GM23338 (cell line): ENCODE measurements at regions not wholly inside any gene's neighbourhood (a gene's known extent, or its start where the extent isn't known, plus 50 kb on each side); places are given as distances from the start of the nearest gene placed in this dataset.

Experiments used
- ATAC-seq: fragments of 200-7000 bp; cut with Tn5 transposase; 3 replicates; pipeline ENCODE4 v1.9.1; 2020
- DNase-seq: peaks from one replicate; pipeline ENCODE4 v3.0.0-alpha.2; 2015; ENCODE audit warnings: low spot score
- H2AFZ ChIP-seq: fragments of 200-600 bp; sonication (generic); 2 replicates; pipeline ENCODE4 v1.8.0; 2016; ENCODE audit warnings: antibody characterized with exemption, mild to moderate bottlenecking, moderate library complexity
- H3F3A ChIP-seq: fragments of 200-600 bp; sonication (generic); replicated peaks from 2 replicates; pipeline ENCODE4 v1.8.0; 2017; ENCODE audit warnings: antibody characterized with exemption, mixed run types, low read depth
- H3K27ac ChIP-seq: fragments of 200-600 bp; sonication (generic); 2 replicates; pipeline ENCODE4 v1.6.1; 2016; ENCODE audit warnings: low read depth
- H3K27me3 ChIP-seq: fragments of 200-600 bp; sonication (generic); 2 replicates; pipeline ENCODE4 v1.8.0; 2016; ENCODE audit warnings: mild to moderate bottlenecking, mixed run types, moderate library complexity; ENCODE audit not compliant: insufficient read depth
- H3K36me3 ChIP-seq: fragments of 200-600 bp; sonication (generic); 2 replicates; pipeline ENCODE4 v1.8.0; 2016; ENCODE audit warnings: mild to moderate bottlenecking; ENCODE audit not compliant: insufficient read depth
- H3K4me1 ChIP-seq: fragments of 200-600 bp; sonication (generic); 2 replicates; pipeline ENCODE4 v1.8.0; 2016; ENCODE audit warnings: mild to moderate bottlenecking, moderate library complexity; ENCODE audit not compliant: insufficient read depth
- H3K4me2 ChIP-seq: fragments of 200-600 bp; sonication (generic); 2 replicates; pipeline ENCODE4 v1.7.1; 2017; ENCODE audit warnings: mixed run types
- H3K4me3 ChIP-seq: fragments of 200-600 bp; sonication (generic); 2 replicates; pipeline ENCODE4 v1.6.1; 2016; ENCODE audit warnings: mixed run types
- H3K79me2 ChIP-seq: fragments of 200-600 bp; sonication (generic); replicated peaks from 2 replicates; pipeline ENCODE4 v1.8.0; 2017; ENCODE audit warnings: mild to moderate bottlenecking; ENCODE audit not compliant: insufficient read depth
- H3K9me2 ChIP-seq: fragments of 200-600 bp; sonication (generic); 2 replicates; pipeline ENCODE4 v1.8.0; 2017; ENCODE audit not compliant: insufficient read depth
- H4K20me1 ChIP-seq: fragments of 200-600 bp; sonication (generic); replicated peaks from 2 replicates; pipeline ENCODE4 v1.8.0; 2017; ENCODE audit warnings: mild to moderate bottlenecking; ENCODE audit not compliant: insufficient read depth
- H3K27ac Mint-ChIP-seq: 2 replicates; pipeline ENCODE4 v1.8.0; 2020; ENCODE audit warnings: inconsistent platforms, mild to moderate bottlenecking, moderate library complexity, mixed read lengths
- H3K27me3 Mint-ChIP-seq: 3 replicates; pipeline ENCODE4 v1.8.0; 2022; ENCODE audit warnings: low read depth, mild to moderate bottlenecking, moderate library complexity, mixed read lengths, inconsistent platforms; ENCODE audit not compliant: insufficient read depth, poor library complexity
- H3K36me3 Mint-ChIP-seq: 3 replicates; pipeline ENCODE4 v1.8.0; 2021; ENCODE audit warnings: low read depth, mild to moderate bottlenecking, inconsistent platforms, moderate library complexity, mixed read lengths
- H3K4me1 Mint-ChIP-seq: 3 replicates; pipeline ENCODE4 v1.8.0; 2020; ENCODE audit warnings: mild to moderate bottlenecking, inconsistent platforms, mixed read lengths
- H3K4me3 Mint-ChIP-seq: 3 replicates; pipeline ENCODE4 v1.8.0; 2021; ENCODE audit warnings: moderate library complexity, mild to moderate bottlenecking, inconsistent platforms, mixed read lengths
- H3K9me3 Mint-ChIP-seq: 3 replicates; pipeline ENCODE4 v1.8.0; 2020; ENCODE audit warnings: moderate library complexity, mild to moderate bottlenecking, inconsistent platforms, mixed read lengths
- CREB1 ChIP-seq: fragments of 250-450 bp; sonication (Bioruptor Pico); IDR thresholded peaks from 2 replicates; pipeline ENCODE4 v1.5.0; 2020; ENCODE audit warnings: low read depth, mild to moderate bottlenecking, moderate library complexity
- ETS1 ChIP-seq: IDR thresholded peaks from 2 replicates; pipeline ENCODE4 v1.6.1; 2016; ENCODE audit warnings: antibody characterized with exemption
- EZH2 ChIP-seq: fragments of 200-600 bp; sonication (generic); IDR thresholded peaks from one replicate; pipeline ENCODE4 v1.8.0; 2017; ENCODE audit warnings: antibody characterized with exemption, mild to moderate bottlenecking, low read depth; ENCODE audit not compliant: unreplicated experiment
- EZH2phosphoT487 ChIP-seq: fragments of 200-600 bp; sonication (generic); IDR thresholded peaks from one replicate; pipeline ENCODE4 v1.8.1; 2018; ENCODE audit warnings: antibody characterized with exemption; ENCODE audit not compliant: unreplicated experiment
- JUNB ChIP-seq: IDR thresholded peaks from one replicate; pipeline ENCODE4 v1.6.1; 2016; ENCODE audit warnings: antibody characterized with exemption; ENCODE audit not compliant: unreplicated experiment
- NANOG ChIP-seq: IDR thresholded peaks from 2 replicates; pipeline ENCODE4 v1.6.1; 2016; ENCODE audit warnings: antibody characterized with exemption, borderline replicate concordance
- POLR2AphosphoS5 ChIP-seq: IDR thresholded peaks from 2 replicates; pipeline ENCODE4 v1.6.1; 2016; ENCODE audit warnings: antibody characterized with exemption, low read depth
- REST ChIP-seq: IDR thresholded peaks from one replicate; pipeline ENCODE4 v1.6.1; 2018; ENCODE audit warnings: antibody characterized with exemption; ENCODE audit not compliant: unreplicated experiment
- STAT1 ChIP-seq: IDR thresholded peaks from one replicate; pipeline ENCODE4 v1.6.1; 2016; ENCODE audit warnings: antibody characterized with exemption; ENCODE audit not compliant: unreplicated experiment
- ZNF114 ChIP-seq: fragments of 250-450 bp; sonication (Bioruptor Pico); IDR thresholded peaks from 2 replicates; pipeline ENCODE4 v1.5.0; 2020; ENCODE audit warnings: mild to moderate bottlenecking, moderate library complexity
- ZNF331 ChIP-seq: fragments of 250-450 bp; sonication (Bioruptor Pico); IDR thresholded peaks from 2 replicates; pipeline ENCODE4 v1.5.0; 2020; ENCODE audit warnings: low read depth, mild to moderate bottlenecking, moderate library complexity
- TF ChIP-seq, protein P1 (sequence below), 2 experiments: fragments of 200-600 bp in 1 of 2; sonication (generic) in 1 of 2; conservative IDR thresholded peaks; 2 replicates each; pipeline versions ENCODE4 v1.5.1 to v1.6.1; 2016 to 2017; ENCODE audit warnings: antibody characterized with exemption in 2 of 2, low read depth in 2 of 2, mild to moderate bottlenecking in 2 of 2, moderate library complexity in 1 of 2
- TF ChIP-seq, protein P2 (sequence below): fragments of 250-450 bp; sonication (Bioruptor Pico); IDR thresholded peaks from 2 replicates; pipeline ENCODE4 v1.5.0; 2020; ENCODE audit warnings: mild to moderate bottlenecking, moderate library complexity

DNA sequence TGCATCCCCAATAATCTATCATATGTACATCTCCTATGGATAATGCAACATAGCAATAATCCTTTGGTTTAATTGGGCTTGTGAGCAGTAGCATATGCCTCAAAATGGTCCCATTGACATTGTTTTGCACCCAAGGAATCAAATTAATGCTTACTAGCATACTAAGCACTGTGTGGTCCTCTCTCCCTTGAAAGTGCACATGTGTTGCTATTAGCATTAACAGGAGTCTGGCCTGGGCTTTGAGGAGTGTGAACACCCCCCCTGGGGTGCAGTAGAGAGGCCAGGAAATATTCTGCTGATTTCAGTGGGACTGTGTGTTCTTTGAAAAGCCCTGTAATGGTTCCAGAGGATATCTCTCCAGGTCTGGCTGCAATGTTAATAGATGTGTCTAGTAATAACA lies 1148.4 kb downstream of the VRK1 start:
- DNase-seq, result no peak
- TF ChIP-seq JUNB, result no peak
- TF ChIP-seq NANOG, result no peak
- no peak for TF ChIP-seq STAT1
- no peak for TF ChIP-seq EZH2
- TF ChIP-seq ZNF331 (CRISPR knock-in tag), result no peak
- no peak for TF ChIP-seq ZNF114
- no peak for TF ChIP-seq REST
- TF ChIP-seq ETS1, result no peak
- TF ChIP-seq POLR2AphosphoS5, result no peak
- TF ChIP-seq, protein P1, sequence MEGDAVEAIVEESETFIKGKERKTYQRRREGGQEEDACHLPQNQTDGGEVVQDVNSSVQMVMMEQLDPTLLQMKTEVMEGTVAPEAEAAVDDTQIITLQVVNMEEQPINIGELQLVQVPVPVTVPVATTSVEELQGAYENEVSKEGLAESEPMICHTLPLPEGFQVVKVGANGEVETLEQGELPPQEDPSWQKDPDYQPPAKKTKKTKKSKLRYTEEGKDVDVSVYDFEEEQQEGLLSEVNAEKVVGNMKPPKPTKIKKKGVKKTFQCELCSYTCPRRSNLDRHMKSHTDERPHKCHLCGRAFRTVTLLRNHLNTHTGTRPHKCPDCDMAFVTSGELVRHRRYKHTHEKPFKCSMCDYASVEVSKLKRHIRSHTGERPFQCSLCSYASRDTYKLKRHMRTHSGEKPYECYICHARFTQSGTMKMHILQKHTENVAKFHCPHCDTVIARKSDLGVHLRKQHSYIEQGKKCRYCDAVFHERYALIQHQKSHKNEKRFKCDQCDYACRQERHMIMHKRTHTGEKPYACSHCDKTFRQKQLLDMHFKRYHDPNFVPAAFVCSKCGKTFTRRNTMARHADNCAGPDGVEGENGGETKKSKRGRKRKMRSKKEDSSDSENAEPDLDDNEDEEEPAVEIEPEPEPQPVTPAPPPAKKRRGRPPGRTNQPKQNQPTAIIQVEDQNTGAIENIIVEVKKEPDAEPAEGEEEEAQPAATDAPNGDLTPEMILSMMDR (conservative IDR thresholded peaks at IDR 0.05; ENCODE audit: low read depth in 2 of 2), result no peak
- TF ChIP-seq CREB1 (CRISPR knock-in tag), result no peak
- TF ChIP-seq EZH2phosphoT487, result no peak
- TF ChIP-seq, protein P2, sequence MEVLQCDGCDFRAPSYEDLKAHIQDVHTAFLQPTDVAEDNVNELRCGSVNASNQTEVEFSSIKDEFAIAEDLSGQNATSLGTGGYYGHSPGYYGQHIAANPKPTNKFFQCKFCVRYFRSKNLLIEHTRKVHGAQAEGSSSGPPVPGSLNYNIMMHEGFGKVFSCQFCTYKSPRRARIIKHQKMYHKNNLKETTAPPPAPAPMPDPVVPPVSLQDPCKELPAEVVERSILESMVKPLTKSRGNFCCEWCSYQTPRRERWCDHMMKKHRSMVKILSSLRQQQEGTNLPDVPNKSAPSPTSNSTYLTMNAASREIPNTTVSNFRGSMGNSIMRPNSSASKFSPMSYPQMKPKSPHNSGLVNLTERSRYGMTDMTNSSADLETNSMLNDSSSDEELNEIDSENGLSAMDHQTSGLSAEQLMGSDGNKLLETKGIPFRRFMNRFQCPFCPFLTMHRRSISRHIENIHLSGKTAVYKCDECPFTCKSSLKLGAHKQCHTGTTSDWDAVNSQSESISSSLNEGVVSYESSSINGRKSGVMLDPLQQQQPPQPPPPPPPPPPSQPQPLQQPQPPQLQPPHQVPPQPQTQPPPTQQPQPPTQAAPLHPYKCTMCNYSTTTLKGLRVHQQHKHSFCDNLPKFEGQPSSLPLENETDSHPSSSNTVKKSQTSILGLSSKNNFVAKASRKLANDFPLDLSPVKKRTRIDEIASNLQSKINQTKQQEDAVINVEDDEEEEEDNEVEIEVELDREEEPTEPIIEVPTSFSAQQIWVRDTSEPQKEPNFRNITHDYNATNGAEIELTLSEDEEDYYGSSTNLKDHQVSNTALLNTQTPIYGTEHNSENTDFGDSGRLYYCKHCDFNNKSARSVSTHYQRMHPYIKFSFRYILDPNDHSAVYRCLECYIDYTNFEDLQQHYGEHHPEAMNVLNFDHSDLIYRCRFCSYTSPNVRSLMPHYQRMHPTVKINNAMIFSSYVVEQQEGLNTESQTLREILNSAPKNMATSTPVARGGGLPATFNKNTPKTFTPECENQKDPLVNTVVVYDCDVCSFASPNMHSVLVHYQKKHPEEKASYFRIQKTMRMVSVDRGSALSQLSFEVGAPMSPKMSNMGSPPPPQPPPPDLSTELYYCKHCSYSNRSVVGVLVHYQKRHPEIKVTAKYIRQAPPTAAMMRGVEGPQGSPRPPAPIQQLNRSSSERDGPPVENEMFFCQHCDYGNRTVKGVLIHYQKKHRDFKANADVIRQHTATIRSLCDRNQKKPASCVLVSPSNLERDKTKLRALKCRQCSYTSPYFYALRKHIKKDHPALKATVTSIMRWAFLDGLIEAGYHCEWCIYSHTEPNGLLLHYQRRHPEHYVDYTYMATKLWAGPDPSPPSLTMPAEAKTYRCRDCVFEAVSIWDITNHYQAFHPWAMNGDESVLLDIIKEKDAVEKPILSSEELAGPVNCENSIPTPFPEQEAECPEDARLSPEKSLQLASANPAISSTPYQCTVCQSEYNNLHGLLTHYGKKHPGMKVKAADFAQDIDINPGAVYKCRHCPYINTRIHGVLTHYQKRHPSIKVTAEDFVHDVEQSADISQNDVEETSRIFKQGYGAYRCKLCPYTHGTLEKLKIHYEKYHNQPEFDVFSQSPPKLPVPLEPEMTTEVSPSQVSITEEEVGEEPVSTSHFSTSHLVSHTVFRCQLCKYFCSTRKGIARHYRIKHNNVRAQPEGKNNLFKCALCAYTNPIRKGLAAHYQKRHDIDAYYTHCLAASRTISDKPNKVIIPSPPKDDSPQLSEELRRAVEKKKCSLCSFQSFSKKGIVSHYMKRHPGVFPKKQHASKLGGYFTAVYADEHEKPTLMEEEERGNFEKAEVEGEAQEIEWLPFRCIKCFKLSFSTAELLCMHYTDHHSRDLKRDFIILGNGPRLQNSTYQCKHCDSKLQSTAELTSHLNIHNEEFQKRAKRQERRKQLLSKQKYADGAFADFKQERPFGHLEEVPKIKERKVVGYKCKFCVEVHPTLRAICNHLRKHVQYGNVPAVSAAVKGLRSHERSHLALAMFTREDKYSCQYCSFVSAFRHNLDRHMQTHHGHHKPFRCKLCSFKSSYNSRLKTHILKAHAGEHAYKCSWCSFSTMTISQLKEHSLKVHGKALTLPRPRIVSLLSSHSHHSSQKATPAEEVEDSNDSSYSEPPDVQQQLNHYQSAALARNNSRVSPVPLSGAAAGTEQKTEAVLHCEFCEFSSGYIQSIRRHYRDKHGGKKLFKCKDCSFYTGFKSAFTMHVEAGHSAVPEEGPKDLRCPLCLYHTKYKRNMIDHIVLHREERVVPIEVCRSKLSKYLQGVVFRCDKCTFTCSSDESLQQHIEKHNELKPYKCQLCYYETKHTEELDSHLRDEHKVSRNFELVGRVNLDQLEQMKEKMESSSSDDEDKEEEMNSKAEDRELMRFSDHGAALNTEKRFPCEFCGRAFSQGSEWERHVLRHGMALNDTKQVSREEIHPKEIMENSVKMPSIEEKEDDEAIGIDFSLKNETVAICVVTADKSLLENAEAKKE, result no peak
- no peak for ATAC-seq

More for the DNA sequence above, 1148.4 kb downstream of the VRK1 start:
- Mint-ChIP-seq H3K4me1 (peaks cover 20% of the 10 kb centered on the region), H3K9me3 (peaks cover 6% of the 10 kb centered on the region), H3K27ac (no peak overlapping the region), H3K27me3 (peaks cover 6% of the 10 kb centered on the region), H3K4me3 (no peak overlapping the region), H3K36me3 (no peaks in the 10 kb centered on the region)
- no peak overlapping the region for H3K4me3 ChIP-seq
- no peaks in the 10 kb centered on the region for H3K27me3 ChIP-seq
- no peak overlapping the region for H3K27ac ChIP-seq
- no peak overlapping the region for H3K4me2 ChIP-seq
- H3K9me2 ChIP-seq, result peaks cover 17% of the 10 kb centered on the region
- H2AFZ ChIP-seq, result no peak overlapping the region
- H3K79me2 ChIP-seq, result no peaks in the 10 kb centered on the region
- no peaks in the 10 kb centered on the region for H3F3A ChIP-seq
- no peaks in the 10 kb centered on the region for H4K20me1 ChIP-seq
- no peaks in the 10 kb centered on the region for H3K36me3 ChIP-seq
- H3K4me1 ChIP-seq, result no peaks in the 10 kb centered on the region
